ENCODE measurements at regions not wholly inside any gene's neighbourhood (a gene's known extent, or its start where the extent isn't known, plus 50 kb on each side); places are given as distances from the start of the nearest gene placed in this dataset.
A peak's percentile ranks its signal among the peaks of the same experiment; 100 is the strongest.

- no peaks in the 10 kb centered on the region for H3K9me1 ChIP-seq (ENCODE audit: control insufficient read depth, extremely low read depth, insufficient read depth, low read length)
- H3K9me3 ChIP-seq (ENCODE audit: control insufficient read depth, low read depth, low read length) = no peaks in the 10 kb centered on the region
- no peak overlapping the region for H3K27ac ChIP-seq (ENCODE audit: control insufficient read depth, insufficient read depth, low read length)
- H3K4me1 ChIP-seq (ENCODE audit: control insufficient read depth, extremely low read depth, insufficient read depth, low read length) = peaks cover 49% of the 10 kb centered on the region
- no peak overlapping the region for H3K4me2 ChIP-seq (ENCODE audit: control insufficient read depth, extremely low read depth, insufficient read depth, low read depth, low read length)
- FAIRE-seq (no peak), DNase-seq (ENCODE audit: low read depth, low spot score) (no peak)
- H4K20me1 ChIP-seq (ENCODE audit: control insufficient read depth, extremely low read depth, insufficient read depth, low read length) = no peaks in the 10 kb centered on the region
- no peaks in the 10 kb centered on the region for H3K36me3 ChIP-seq (ENCODE audit: control insufficient read depth in 2 of 2, extremely low read depth in 1 of 2, insufficient read depth in 2 of 2, low read length in 2 of 2)
- dilution Hi-C loops (cut with MboI; ENCODE audit: extremely low pct_ligation_motif_present, low sequenced_read_pairs) = no loop called here
- no peak overlapping the region for H2AFZ ChIP-seq (ENCODE audit: control insufficient read depth, low read length)
- no peaks in the 10 kb centered on the region for H3K27me3 ChIP-seq (ENCODE audit: control insufficient read depth, extremely low read depth, insufficient read depth, low read length)
- no peak overlapping the region for H3K4me3 ChIP-seq (ENCODE audit: control insufficient read depth in 2 of 3, extremely low read depth in 1 of 3, insufficient read depth in 2 of 3, low read depth in 1 of 3, low read length in 3 of 3)
- no peak for TF ChIP-seq EZH2 (IDR thresholded peaks at IDR 0.05; ENCODE audit: low read length)
- no peak for TF ChIP-seq CTCF (optimal IDR thresholded peaks at IDR 0.05 in 1 of 3, IDR thresholded peaks at IDR 0.05 in 1 of 3, conservative IDR thresholded peaks at IDR 0.05 in 1 of 3; ENCODE audit: extremely low read depth in 1 of 3, insufficient read depth in 2 of 3, low read length in 3 of 3)
- H3K79me2 ChIP-seq (ENCODE audit: control insufficient read depth, insufficient read depth, low read length) = no peaks in the 10 kb centered on the region
- H3K9ac ChIP-seq (ENCODE audit: control insufficient read depth, extremely low read depth, insufficient read depth, low read length) = no peak overlapping the region
These were observed 292.0 kb downstream of the FGFR2 start for GRCh38 chr10:121306159-121306673.

GRCh38 chr10:121307411-121307980 lies 290.7 kb downstream of the FGFR2 start:
- Histone ChIP-seq H3K36me3 (ENCODE audit: control insufficient read depth in 2 of 2, extremely low read depth in 1 of 2, insufficient read depth in 2 of 2, low read length in 2 of 2) (no peaks in the 10 kb centered on the region), H3K4me3 (ENCODE audit: control insufficient read depth in 2 of 3, extremely low read depth in 1 of 3, insufficient read depth in 2 of 3, low read depth in 1 of 3, low read length in 3 of 3) (no peak overlapping the region), H3K27ac (ENCODE audit: control insufficient read depth, insufficient read depth, low read length) (peak overlapping the region; percentile 82), H3K79me2 (ENCODE audit: control insufficient read depth, insufficient read depth, low read length) (no peaks in the 10 kb centered on the region), H3K9me3 (ENCODE audit: control insufficient read depth, low read depth, low read length) (no peaks in the 10 kb centered on the region), H3K9ac (ENCODE audit: control insufficient read depth, extremely low read depth, insufficient read depth, low read length) (peak overlapping the region; percentile 16), H3K27me3 (ENCODE audit: control insufficient read depth, extremely low read depth, insufficient read depth, low read length) (no peaks in the 10 kb centered on the region), H3K4me1 (ENCODE audit: control insufficient read depth, extremely low read depth, insufficient read depth, low read length) (peaks cover 57% of the 10 kb centered on the region), H2AFZ (ENCODE audit: control insufficient read depth, low read length) (no peak overlapping the region), H4K20me1 (ENCODE audit: control insufficient read depth, extremely low read depth, insufficient read depth, low read length) (no peaks in the 10 kb centered on the region), H3K9me1 (ENCODE audit: control insufficient read depth, extremely low read depth, insufficient read depth, low read length) (no peaks in the 10 kb centered on the region), H3K4me2 (ENCODE audit: control insufficient read depth, extremely low read depth, insufficient read depth, low read depth, low read length) (peak overlapping the region; percentile 17)
- dilution Hi-C loops (cut with MboI; ENCODE audit: extremely low pct_ligation_motif_present, low sequenced_read_pairs) = no loop called here
- no peak for TF ChIP-seq EZH2 (IDR thresholded peaks at IDR 0.05; ENCODE audit: low read length)
- TF ChIP-seq CTCF (optimal IDR thresholded peaks at IDR 0.05 in 1 of 3, IDR thresholded peaks at IDR 0.05 in 1 of 3, conservative IDR thresholded peaks at IDR 0.05 in 1 of 3; ENCODE audit: extremely low read depth in 1 of 3, insufficient read depth in 2 of 3, low read length in 3 of 3) = no peak
- no peak for DNase-seq (ENCODE audit: low read depth, low spot score)
- FAIRE-seq = peak; percentile 90
